HG03378 (cell line): ENCODE measurements at regions not wholly inside any gene's neighbourhood (a gene's known extent, or its start where the extent isn't known, plus 50 kb on each side); places are given as distances from the start of the nearest gene placed in this dataset.

Source experiments
- ATAC-seq: cut with Tn5 transposase; IDR thresholded peaks from one replicate; pipeline ENCODE4 v1.9.1; 2021; ENCODE audit warnings: mild to moderate bottlenecking, moderate library complexity; ENCODE audit not compliant: unreplicated experiment

DNA sequence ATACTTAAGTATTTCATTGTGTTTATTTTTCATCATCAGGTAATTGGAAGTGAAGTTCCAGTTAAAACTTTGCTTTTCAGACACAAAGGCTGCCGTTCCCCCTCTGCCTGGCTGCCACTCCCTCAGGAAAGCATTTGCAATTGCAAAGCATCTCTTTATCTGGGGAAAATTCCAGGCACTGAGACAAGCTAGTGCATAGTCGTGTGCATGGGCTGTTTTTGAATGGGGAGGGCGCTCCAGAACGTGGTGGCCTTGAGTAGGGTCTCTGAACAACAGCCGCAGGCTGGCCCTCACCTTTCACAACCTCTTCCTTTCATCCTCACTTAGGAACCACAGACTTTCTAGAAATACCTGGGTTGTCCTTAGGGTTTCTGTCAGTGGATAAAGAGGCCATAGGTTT, 285.1 kb upstream of the ADAMTS16 start:
- ATAC-seq, result no peak

DNA sequence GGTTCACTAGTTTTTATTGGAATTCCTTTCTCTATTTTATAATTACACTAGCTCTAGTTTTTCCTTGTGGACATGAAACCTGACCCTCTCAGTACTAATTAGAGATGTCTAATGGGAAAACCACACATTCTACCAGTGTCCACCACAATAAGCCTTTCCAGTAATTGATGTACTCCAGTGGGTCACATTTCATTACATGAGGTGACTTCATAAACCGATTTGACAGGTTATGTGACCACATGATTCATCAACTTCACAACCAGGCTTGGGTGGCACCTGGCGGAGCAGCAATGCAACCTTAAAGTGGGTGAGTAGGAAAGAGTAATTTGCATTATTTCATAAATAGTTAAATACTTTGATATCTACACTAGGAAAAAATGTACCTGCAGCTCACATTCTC, 284.2 kb upstream of the ADAMTS16 start:
- no peak for ATAC-seq

DNA sequence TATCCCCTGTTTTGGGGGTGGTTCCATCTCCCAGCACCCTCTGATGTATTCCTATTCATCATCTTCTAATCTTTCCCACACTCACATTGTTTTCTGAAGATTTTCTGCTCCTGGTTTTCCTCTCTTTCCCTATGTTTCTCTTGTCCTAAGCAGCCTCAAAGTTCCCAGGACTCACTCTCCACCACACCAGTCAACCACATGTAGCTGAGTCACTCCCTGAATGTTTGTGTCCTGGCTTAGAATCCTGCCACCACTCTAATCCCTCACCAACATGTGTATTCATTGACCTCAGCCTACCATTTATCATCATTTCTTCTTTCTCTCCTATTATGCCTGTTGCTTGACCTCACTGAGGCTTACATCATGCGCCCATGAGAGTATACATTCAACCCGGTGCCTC, 282.4 kb upstream of the ADAMTS16 start:
- no peak for ATAC-seq

DNA sequence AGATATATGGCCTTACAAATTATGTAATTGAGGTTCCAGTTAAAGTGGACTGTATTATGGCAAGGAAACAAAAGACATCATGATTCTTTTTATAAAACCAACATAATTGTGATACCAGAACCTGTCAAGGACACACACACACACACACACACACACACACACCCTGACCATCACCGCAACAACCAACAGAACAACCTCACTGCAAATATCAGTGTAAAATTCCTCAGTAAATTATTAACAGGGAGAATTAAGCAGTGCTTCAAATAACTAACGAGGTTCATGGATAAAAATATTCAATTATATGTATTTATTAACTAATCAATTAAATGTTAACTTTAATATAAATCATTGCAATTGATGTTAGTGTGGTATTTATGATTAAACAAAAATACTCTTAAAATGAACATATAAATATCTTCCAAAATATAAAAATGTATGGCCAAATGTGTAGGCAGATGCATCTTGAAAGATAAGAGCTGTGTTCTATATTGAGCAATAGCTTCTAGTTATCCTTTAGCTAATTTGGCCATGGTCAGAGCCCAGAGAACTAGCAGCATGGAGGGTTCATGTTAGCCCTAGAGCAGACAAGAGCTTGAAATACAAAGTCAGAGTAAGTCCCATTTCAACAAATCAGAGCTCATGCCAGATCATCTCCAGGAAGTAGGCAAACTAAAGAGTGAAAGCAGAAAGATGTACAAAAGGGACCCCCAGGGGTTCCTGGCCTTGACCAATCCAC, 280.5 kb upstream of the ADAMTS16 start:
- ATAC-seq, result no peak

DNA sequence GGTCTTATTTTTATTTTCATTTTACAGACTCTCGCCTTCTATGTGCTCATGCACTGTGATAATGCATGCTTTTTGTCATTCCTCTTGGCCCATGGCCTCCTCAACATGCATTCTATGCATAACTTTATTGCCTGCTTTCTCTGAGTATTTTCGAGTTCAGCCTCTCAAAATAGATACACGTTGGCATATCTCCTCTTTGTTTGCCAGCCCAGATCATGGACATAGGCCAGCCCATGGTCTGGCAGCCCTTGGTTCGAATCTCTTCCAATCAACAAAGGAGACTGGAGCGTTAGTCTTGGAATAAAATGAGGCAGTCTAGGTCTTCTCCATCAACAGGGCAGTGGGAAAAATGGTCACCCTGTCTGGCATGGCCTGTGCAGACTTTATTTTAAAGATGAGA, 279.5 kb upstream of the ADAMTS16 start:
- no peak for ATAC-seq

DNA sequence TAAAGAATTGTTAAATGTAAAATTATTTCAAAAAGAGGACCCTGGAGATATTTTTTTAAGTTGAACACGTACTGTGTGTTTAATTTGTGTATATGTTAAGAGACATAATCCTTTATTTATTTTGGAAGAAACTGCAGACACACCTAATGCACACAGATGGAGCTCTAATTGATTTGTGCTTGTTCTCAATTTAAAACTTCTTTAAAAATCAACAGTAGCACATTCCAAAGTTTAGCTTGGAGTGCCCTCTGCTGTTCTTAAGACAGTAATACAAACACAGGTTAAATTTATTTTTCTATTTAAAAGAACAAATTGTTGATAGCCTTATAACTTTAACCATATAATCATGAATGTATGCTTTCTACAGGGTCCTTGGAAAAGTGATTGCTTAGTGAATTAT, 277.6 kb upstream of the ADAMTS16 start:
- no peak for ATAC-seq

DNA sequence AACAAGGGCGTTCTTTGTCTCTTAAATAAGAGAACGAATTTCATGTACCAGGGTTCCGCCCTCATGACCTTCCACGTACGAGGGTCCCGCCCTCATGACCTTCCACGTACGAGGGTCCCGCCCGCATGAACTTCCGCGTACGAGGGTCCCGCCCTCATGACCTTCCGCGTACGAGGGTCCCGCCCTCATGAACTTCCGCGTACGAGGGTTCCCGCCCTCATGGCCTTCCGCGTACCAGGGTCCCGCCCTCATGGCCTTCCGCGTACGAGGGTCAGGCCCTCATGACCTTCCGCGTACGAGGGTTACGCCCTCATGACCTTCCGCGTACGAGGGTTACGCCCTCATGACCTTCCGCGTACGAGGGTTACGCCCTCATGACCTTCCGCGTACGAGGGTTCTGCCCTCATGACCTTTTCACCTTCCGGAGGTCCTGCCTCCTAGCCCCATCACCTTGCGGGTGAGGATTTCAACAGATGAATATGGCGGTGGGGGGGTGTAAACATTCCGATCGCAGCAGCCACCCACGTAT, 273.9 kb upstream of the ADAMTS16 start:
- ATAC-seq, result no peak

DNA sequence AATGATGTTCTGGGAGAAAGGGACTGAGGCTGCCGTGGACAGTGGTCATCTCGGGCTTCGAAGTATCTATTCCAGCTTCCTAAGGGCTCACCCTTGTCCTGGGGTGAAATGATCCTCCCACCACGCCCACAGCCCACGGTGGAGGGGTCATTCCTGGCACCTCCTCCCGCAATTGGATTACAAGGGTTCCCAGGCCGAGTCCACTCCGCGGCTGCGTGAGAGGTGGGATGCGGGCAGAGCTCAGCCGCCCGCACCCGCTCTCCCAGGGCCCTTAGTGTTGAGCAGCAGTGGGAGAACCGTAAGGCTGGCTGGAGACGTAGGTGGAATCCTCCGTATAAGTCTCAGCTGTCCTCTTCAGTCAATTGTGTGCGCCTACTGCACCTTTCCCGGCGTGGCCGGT, 273.3 kb upstream of the ADAMTS16 start:
- no peak for ATAC-seq

DNA sequence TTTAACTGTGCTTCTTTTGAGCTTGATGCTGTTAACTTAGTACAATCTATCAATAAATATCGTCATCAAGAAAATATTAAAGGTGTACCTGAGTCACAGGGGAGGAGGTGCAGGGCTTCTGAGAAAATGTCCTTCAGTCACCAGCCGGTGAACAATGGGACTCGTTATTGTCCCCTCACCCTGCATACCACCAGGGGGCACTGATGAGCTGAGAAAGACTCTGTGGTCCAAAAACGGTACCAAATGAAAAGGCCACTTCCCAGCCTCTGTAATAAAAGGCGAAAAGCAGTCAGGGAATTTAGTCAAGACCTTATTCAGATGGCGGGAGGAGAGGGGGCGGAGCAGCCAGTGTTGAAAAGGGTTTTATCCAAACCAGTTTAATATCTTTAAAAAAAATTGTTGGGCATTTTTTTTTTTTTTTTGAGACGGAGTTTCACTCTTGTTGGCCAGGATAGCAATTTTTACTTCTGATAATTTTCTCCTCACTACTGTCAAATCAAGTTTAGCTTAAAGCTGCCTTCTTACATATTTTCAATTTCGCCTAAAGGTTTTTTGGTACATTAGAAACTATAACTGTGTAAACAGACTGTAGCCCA, 271.9 kb upstream of the ADAMTS16 start:
- ATAC-seq, result no peak

DNA sequence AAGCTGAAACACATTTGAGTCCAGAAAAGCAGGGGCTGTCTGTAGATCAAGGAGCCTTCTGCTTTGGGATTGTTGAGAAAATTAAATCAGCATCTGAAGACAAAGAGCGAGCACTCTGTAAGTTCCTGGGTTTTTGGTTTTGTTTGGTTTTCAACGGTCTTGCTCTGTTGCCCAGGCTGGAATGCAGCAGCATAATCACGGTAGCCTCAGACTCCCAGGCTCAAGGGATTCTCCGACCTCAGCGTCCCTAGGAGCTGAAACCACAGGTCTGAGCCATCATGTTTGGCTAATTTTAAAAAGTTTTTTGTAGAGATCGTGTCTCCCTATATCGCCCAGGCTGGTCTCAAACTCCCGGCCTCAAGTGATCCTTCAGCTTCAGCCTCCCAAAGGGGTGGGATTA, 266.5 kb upstream of the ADAMTS16 start:
- ATAC-seq, result no peak

DNA sequence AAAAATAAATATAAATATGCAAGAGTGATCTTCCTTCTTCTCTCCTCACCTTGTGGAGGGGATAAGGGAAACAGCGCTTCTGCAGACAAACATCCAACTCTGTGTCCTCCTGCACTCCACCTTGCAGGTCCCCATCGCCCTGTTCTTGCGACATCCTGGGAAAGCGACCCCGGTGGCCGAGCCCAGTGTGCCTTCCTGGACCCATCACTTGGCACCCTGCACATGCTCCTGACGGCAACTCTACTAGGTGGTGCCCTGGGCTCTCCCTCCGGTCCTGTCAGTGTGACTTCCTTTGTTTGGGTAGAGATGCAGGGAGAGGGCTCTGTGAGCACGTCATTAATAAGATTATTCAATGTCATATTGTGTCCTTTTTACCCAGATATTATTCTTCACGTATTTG, 266.0 kb upstream of the ADAMTS16 start:
- ATAC-seq, result no peak

DNA sequence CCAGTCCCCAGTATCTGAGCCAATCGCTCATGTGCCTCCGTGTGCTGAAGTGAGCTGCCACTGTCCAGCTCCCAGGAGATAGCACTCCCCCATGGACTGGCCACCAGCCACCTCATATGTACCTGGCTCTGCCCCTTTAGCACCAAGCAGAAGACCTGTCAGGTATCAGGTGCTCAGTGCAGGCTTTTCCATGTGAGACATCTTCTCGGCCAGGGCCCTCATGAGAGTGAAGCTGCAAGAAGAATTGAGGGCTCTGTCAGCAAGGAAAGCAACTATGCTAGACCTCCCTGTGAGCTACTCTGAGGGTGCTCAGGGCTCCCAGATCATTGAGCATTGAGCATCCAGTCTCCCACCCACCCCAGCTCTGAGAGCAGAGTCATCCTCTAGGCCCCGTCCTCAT, 264.2 kb upstream of the ADAMTS16 start:
- ATAC-seq, result no peak

DNA sequence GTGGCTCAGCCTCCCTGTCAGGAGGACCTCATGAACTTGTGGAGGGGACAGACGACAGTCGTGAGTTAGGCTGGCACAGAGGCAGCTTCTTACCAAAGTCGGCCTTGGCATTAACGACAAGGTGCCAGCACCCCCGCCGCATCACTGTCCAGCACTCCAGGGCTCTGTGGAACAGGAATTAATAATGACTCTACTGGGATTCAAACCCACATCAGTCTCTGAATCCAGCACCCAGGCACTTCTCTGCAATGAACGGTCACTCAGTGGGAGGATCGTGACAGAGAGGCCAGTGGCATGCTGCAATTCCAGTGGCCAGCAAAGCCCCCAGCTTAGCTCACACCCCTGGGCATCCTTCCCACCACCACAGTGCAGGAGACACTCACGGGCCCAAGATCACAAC, 263.3 kb upstream of the ADAMTS16 start:
- no peak for ATAC-seq

DNA sequence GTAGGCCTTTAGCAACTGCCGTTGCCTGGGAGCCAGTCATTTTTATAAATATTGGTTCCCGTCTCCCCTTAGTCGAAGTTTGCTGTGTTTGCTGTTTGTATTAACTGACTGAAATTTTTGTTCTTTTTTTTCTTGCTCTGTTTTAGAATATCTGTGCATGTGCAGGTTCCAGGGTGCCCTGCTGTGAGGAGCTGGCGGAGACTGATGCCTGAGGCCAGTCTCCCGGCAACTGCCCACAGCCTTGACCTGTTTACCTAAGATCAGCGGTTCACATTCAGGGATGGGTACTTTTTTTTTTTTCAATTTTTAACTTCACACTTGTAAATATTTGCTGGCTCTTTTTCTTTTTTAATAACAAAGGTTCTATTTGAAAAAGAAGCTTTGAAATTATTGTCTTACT, 262.6 kb upstream of the ADAMTS16 start:
- no peak for ATAC-seq

DNA sequence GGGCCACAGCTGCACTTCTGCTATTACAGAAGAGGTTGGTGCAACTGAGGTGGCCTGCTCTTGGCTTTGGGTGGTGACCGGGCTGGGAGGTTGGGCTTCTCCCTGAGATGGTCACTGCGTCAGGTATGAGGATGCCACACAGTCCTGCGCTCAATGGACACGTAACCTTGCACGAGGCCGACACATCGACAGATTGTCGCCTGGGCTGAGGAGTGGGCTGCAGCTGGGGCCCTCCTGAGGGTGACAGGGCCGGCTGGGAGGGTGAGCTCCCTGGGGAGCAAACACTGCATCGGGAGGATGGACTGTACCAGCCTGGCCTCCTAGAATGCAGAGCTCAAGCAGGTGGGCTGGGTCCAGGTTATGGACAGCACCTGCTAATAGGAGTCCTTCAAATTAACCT, 261.1 kb upstream of the ADAMTS16 start:
- ATAC-seq, result no peak

DNA sequence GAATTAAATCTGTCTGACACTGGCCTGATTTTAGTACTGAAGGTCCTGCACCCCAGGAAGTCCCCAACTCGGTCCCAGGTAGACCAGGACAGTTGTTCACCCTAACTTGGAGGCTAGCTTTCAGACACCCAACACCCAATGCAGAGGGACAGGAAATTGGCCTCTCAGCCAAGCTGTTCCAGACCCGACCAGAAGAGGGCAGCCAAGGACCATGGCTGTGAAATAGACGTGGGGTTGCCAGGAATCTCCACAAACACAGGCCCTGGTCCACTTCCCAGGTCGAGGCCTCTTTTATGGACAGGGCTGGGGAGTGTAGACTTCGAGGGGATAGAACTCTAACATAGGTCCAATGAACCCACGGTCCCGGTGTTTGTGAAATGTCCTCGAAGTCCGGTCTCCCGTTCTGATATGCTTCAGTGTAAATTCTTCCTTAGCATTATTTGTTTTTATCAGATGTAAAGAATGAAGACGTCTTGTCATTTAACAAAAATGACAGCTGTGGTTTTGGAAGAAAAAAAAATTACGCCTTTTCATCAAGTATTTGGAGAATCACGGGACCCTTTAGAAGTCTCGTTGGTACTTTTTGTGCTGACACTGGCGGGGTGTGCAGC, 260.3 kb upstream of the ADAMTS16 start:
- ATAC-seq, result peak; percentile 75

DNA sequence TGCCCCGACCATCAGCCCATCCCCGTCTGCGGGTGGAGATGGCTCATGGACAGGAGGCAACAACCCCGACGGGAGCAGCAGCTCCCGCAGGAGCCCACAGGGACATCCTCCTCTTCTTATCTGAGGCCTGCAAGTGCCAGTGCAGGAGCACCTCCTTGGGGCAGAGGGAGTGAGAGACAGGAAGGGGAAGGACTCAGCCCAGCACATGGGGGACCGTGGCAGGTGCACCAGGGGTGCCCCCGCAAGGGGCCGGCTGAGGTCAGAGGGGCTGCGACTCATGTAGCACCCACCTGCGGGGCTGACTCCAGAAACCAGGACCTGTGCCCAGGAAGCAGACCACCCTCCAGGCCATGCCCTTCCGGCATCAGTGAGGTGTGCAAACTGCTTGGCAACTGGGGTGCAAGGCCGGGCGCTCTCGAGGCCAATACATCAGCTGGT, 259.8 kb upstream of the ADAMTS16 start:
- no peak for ATAC-seq

DNA sequence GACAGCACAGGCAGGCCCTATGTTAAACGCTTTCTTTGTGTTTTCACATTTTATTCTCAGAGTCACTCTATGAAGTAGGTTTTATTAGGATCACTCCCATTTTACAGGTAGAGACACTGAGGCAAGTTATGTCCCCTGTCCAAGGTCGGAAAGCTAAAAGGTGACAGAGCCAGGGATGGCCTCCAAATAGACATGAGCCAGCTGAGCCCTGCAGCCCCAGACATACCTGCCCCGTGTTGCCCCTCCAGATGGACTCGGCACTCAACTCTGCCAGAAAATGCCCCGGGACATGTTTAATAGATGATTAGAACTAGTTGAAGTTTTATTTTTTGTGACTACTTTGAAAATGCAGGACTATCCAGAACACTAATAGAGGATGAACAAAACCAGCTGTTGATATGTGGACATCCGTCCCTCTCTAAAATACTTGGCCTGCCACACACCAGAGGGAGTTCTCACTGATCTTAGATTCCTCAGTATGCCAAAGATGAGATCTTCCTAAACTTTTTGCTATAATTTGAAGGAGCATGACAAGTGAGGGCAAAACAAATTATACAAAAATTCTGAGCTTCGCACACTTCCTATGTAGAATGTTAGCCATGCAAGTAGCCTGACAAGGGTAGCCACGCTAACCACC, 258.6 kb upstream of the ADAMTS16 start:
- ATAC-seq, result no peak

DNA sequence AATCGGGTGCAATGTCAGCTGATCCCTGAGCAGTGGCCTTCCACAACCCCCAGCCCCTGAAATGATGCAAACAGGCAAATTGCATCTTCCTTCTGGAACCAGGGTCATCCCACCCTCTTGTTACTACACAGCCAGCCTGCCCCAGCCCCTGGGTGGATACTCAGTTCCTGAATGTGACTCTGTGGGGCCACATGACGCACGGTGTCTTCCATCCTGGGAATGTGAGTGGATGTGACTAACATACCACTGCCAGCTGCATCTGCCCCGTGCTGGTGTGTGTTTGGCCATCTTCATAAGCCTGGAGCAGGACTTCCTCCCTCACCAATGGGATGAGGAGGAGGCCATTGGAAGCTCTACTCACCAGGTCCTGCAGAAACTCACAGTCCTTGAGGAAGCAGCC, 257.9 kb upstream of the ADAMTS16 start:
- ATAC-seq, result no peak

DNA sequence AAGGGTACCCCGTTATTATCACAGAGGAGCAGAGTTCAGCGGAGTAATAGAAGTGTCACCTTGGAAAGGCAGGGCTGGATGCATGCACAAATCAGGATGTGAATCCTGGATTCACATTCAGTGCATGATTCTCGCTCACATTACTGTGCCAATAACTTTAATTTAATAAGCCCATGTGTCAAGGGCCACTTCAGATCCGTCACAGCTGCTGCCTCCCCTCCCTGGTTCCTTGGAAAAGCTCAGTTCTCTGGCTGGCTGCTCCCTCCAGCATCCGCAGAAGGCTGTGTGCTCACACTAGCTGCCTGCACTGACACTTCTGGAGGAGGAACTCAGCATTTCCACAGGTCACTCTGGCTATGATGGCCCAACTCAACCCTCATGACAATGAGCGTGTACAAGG, 256.8 kb upstream of the ADAMTS16 start:
- ATAC-seq, result no peak

DNA sequence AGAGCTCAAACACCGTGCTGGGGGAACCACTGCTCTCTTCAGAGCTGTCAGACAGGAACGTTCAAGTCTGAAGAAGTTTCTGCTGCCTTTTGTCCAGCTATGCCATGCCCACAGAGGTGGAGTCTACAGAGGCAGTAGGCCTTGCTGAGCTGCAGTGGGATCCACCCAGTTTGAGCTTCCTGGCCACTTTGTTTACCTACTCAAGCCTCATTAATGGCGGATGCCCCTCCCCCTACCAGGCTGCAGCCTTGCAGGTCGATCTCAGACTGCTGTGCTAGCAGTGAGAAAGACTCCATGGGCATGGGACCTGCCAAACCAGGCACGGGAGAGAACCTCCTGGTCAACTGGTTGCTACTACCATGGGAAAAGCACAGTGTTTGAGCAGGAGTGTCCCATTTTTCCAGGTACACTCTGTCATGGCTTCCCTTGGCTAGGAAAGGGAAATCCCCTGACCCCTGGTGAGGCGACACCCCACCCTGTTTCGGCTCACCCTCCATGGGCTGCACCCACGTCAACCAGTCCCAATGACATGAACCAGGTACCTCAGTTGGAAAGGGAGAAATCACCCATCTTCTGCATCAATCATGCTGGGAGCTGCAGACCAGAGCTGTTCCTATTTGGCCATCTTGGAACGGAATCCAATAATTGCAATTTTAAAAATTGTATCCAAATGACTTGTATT, 246.9 kb upstream of the ADAMTS16 start:
- no peak for ATAC-seq
